ENCODE measurements at regions not wholly inside any gene's neighbourhood (a gene's known extent, or its start where the extent isn't known, plus 50 kb on each side); places are given as distances from the start of the nearest gene placed in this dataset.
"Not testable (repeated sequence)": the region's sequence is repeated elsewhere in the genome, so short reads cannot be mapped to it uniquely, and the experiment has no call there.

DNA sequence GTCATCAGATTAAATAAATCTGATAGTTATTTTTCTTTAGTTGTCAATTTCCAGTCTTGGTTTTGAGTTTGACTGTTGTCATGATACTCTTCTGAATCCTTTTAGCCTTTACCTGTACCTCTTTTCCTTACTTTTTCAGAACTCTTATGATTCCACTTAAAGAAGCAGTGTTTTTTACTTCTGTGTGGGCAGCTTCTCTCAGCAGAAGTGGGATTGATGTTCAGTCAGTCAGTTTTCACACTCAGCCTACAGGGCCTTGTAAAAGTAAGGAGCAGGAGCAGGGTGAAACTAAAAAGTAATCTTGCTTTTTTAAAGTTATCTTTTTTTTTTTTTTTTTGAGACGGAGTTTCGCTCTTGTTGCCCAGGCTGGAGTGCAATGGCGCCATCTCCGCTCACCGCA lies 75.1 kb downstream of the HAUS1 start:
- TF ChIP-seq BACH2 (CRISPR knock-in tag; IDR thresholded peaks at IDR 0.05; ENCODE audit: borderline replicate concordance) (no peak), ZFP30 (CRISPR knock-in tag; IDR thresholded peaks at IDR 0.05) (no peak), SNAI2 (CRISPR knock-in tag; IDR thresholded peaks at IDR 0.05) (no peak), TSHZ2 (CRISPR knock-in tag; IDR thresholded peaks at IDR 0.05) (no peak), ZNF8 (CRISPR knock-in tag; IDR thresholded peaks at IDR 0.05) (no peak), CREB5 (CRISPR knock-in tag; IDR thresholded peaks at IDR 0.05; ENCODE audit: low read depth) (no peak), ZFP3 (CRISPR knock-in tag; IDR thresholded peaks at IDR 0.05) (no peak), ISL1 (CRISPR knock-in tag; IDR thresholded peaks at IDR 0.05) (no peak), OSR1 (CRISPR knock-in tag; IDR thresholded peaks at IDR 0.05) (no peak), GLIS3 (CRISPR knock-in tag; IDR thresholded peaks at IDR 0.05) (no peak), PATZ1 (CRISPR knock-in tag; IDR thresholded peaks at IDR 0.05; ENCODE audit: borderline replicate concordance) (no peak), ARNTL (CRISPR knock-in tag; IDR thresholded peaks at IDR 0.05; ENCODE audit: borderline replicate concordance, low read depth) (no peak)
- TF ChIP-seq, protein P1, sequence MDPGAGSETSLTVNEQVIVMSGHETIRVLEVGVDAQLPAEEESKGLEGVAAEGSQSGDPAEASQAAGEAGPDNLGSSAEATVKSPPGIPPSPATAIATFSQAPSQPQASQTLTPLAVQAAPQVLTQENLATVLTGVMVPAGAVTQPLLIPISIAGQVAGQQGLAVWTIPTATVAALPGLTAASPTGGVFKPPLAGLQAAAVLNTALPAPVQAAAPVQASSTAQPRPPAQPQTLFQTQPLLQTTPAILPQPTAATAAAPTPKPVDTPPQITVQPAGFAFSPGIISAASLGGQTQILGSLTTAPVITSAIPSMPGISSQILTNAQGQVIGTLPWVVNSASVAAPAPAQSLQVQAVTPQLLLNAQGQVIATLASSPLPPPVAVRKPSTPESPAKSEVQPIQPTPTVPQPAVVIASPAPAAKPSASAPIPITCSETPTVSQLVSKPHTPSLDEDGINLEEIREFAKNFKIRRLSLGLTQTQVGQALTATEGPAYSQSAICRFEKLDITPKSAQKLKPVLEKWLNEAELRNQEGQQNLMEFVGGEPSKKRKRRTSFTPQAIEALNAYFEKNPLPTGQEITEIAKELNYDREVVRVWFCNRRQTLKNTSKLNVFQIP (CRISPR knock-in tag; IDR thresholded peaks at IDR 0.05; ENCODE audit: borderline replicate concordance, low read depth) = no peak
- no peak for ATAC-seq

DNA sequence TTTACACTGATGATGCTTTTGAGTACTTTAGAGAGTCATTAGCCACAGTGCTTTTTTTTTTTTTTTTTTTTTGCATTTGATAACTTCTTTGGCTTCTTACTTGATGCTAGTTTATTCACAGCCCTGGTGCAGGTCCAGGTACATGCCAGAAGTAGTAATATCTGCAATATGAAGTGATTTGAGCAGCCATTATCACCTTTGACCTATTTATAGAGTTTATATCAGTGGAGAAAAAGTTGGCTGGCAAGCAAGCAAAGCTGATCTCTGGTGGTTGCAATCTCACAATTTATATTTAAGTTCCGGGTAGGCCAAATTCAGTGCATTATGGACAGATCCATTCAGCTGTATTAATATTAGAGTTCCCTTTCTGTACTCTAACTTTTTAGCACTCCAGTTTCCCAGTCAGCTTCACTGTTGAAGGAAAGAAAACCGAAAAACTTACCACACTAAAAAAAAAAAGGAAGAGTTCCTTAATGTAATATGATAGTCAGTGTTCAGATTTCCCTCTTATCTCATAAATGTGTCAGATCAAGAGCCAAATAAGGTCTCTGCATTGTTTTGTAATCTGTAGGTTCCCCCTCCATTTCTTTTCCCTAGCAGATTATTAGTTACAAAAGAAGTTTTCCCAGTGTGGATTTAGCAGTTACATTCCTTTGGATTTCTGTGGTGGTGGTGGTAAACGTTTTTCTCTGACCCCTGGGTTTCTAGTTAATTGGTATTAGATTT lies 78.6 kb downstream of the HAUS1 start:
- no peak; the same call in 2 of the 3 replicates for ATAC-seq
- no peak for TF ChIP-seq OSR1 (CRISPR knock-in tag; IDR thresholded peaks at IDR 0.05)
- TF ChIP-seq PATZ1 (CRISPR knock-in tag; IDR thresholded peaks at IDR 0.05; ENCODE audit: borderline replicate concordance) = no peak
- TF ChIP-seq PPARA (CRISPR knock-in tag; IDR thresholded peaks at IDR 0.05; ENCODE audit: borderline replicate concordance) = no peak
- TF ChIP-seq ZNF565 (CRISPR knock-in tag; conservative IDR thresholded peaks at IDR 0.05; ENCODE audit: low read depth) = no peak
- no peak for TF ChIP-seq ZC3H10 (CRISPR knock-in tag; IDR thresholded peaks at IDR 0.05)
- TF ChIP-seq ZNF8 (CRISPR knock-in tag; IDR thresholded peaks at IDR 0.05) = no peak

DNA sequence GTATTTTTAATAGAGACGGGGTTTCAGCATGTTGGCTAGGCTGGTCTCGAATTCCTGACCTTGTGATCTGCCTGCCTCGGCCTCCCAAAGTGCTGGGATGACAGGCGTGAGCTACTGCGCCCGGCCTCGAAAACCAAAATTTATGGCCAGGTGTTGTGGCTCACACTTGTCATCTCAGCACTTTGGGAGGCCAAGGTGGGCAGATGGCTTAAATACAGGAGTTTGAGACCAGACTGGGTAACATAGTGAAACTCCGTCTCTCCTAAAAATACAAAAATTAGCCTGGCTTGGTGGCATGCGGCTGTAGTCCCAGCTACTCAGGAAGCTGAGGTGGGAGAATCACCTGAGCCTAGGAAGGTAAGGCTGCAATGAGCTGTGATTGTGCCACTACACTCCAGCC lies 80.1 kb downstream of the HAUS1 start:
- not testable (repeated sequence) for ATAC-seq

DNA sequence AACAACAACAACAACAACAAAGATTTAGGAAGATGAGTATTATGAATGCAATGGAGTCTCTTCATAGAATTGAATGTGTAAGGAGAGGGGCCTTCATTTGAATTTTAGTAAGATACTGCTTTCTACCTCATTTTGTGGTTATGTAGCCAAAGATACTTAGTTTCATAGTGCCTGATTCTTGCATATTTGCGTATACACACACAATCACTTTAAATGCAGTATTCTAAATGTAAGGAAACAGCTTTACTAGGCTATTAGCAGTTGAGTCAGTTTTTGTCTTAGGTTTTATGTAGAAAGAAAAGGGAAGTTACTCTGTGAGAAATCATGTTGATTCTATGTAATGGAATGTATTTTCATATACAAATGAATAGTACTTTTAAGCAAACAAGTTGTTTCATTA lies 80.5 kb downstream of the HAUS1 start:
- ATAC-seq = no peak
- TF ChIP-seq ZNF8 (CRISPR knock-in tag; IDR thresholded peaks at IDR 0.05) (no peak), ZC3H10 (CRISPR knock-in tag; IDR thresholded peaks at IDR 0.05) (no peak), ESRRG (CRISPR knock-in tag; IDR thresholded peaks at IDR 0.05) (no peak), BACH2 (CRISPR knock-in tag; IDR thresholded peaks at IDR 0.05; ENCODE audit: borderline replicate concordance) (no peak)

Measured in SK-N-SH treated with all-trans-retinoic acid at 6 μM for 48 hours (cell line).